ENCODE measurements at regions not wholly inside any gene's neighbourhood (a gene's known extent, or its start where the extent isn't known, plus 50 kb on each side); places are given as distances from the start of the nearest gene placed in this dataset.

DNA sequence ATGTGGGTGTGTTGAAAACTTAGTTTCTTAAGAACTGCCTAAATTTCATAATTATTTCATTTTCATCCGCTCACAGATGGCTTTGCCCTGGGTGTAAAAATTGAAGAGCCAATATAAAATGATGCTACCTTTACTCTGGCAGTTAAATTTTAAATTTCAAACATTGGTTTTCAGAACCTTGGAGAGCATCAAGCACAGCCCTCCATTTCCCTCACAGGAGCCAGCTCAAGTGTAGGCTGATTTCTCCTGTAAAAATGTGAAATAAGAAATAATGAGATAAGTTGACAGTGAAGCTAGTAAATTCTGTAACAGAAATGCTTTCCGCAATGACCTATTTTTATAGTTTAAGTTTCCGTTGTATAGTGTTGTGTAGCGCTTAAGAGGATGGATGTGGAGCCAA lies 53.9 kb upstream of the AKT3 start:
- no peak for DNase-seq

DNA sequence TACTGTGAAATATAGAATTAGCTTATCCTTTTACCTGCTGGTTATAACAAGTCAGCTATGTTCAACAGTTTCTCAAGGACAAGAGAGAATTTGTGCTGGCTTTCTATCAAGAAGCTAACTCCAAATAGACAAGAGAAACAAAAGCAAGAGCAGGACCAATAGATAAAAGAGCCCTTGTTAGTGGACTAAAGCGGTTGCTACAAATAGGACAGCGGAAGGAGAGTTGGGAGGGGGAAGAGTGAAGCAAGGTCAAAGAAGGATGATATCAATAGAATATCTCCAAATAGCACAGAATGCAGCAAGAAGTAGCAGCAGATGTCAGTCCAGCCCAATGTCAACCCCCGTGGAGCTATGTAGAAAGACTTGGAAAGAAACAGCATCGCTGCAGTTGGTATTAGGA lies 53.0 kb upstream of the AKT3 start:
- no peak for DNase-seq

DNA sequence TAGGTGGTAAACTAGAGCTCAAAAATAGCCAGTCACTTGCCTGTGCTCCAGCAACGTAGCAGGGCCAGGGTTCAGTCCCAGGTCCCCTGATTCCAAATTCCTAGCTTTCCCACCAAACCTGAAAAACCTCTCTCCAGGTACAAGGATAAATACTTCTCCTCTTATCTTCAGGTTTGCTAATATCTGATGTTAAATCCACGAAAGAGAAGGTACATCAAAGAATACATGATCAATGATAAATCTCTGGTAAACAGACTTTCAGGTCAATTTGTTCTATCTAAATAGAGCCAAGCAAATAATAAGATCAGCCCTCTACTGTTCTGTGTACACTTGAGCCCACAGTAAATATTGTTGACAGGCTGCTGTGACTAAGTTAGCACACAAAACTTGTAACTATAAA lies 52.1 kb upstream of the AKT3 start:
- DNase-seq: no peak

All from NCI-H526 treated with DMSO at 0.1 percent for 48 hours (cell line).